Nucleus accumbens (tissue), 56 donors: ENCODE measurements at regions not wholly inside any gene's neighbourhood (a gene's known extent, or its start where the extent isn't known, plus 50 kb on each side); places are given as distances from the start of the nearest gene placed in this dataset.
"Not testable (repeated sequence)": the region's sequence is repeated elsewhere in the genome, so short reads cannot be mapped to it uniquely, and the experiment has no call there.

Experiments used
- DNase-seq, 56 donors: peaks; one replicate each; lab custom pipeline; 2025; lab: John Stamatoyannopoulos, UW

DNA sequence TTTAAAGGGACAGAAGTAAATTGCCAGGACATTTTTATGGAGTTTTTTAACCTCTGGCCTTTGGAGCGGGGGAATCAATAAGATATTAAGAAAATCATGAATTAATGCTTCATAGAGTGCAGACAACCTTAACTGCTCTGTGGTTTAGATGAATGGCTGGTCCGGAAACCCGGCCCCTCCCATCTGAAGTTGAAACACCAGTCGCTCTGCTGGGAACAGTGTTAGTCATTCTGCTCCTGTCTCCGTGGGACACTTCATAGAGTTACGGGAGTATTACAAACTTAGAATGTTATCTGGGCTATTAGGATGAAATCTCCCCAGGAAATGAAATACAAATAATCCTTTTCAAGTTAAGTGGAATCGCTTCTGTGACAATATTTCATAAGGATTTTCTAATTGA lies 110.1 kb upstream of the IRX2 start:
- DNase-seq, result no peak

DNA sequence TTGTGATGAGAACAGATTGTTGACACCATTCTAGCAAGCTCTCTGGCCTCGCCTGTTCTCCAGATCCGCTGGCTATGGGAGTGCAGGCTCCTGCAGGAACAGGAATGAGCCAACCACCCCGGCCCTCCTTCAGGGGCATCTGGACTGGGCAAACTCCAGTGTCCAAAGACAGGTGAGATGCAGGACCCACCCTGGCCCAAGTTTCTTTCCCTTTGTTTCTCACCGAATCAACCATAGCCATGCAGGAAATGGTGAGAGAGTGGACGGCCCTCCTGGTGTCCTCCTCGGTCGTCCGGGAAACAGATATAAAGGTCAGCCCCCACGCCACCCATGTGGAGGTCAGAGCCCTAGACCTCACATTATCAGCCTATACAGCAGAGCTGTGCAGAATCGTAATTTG lies 108.6 kb upstream of the IRX2 start:
- no peak for DNase-seq

DNA sequence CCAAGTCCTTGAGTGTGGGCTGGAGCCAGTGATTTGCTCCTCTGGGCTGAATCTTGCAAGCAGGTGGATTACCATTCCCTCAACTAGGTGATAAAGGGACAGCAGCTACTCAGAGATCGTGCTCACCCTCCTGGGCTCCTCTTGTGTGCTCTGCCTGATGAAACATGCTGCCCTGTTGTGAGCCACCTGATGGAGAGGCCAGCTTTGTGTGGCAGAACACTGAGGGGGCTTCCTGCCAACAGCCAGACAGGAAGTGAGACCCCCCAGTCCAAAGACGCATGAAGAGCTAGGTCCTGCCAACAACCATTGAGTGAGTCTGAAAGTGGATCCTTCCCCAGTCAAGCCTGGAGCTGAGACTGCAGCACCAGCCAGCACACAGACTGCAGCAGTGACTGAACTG lies 106.4 kb upstream of the IRX2 start:
- DNase-seq, result no peak

DNA sequence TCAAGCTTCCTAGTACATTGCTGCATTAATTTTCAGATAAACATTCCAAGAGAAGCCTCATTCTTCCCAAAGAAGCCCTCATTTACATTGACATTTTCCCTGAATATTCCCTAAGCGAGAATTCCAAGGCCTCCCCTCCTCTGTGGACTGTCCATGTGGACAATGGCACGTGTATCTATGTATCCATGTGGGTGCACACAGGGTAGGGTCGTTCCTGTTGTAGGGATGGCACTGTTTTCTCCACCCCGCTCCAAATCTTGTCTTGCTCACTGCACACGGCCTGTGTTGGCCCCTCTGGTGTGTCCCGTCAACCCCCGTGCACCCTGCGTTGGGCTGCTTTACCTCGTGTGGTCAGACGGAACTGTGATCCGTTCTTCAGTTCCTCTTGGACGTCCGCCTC lies 104.7 kb upstream of the IRX2 start:
- DNase-seq, result no peak

DNA sequence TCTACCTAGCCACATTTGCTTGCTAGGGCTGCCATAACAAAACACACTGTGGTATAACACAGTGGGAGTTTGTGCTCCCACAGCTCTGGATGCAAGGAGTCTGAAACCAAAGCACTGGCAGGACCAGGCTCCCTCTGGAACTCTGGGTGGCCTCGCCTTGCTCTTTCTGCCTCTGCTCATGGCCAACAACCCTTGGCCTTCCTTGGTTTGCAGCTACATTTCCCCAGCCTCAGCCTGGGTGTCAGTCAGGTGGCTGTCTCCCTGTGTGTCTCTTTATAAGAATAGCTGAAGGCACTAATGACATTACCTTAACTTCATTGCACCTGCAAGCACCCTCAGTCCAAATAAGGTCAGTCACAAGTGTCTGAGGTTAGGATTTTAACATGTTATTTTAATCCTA lies 101.0 kb upstream of the IRX2 start:
- no peak for DNase-seq

DNA sequence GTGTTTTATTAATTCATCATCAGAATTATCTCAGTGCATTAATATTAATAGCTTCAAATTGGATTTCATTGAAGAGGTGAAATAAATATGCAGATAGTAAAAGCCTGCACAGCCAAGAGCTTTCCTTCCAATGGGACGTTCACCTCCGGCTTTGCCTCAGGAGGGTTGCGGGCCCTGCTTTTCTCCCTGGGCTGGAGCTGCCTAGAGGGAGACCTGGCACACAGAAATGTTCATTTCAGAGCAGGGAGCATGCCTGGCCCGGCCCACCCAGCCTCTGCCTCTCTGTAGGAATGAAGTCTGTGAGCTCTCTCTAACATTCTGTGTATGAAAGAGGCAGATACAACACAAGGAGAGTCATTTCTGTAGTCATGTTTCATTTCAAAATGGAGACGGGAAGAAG lies 100.4 kb upstream of the IRX2 start:
- DNase-seq, result no peak

DNA sequence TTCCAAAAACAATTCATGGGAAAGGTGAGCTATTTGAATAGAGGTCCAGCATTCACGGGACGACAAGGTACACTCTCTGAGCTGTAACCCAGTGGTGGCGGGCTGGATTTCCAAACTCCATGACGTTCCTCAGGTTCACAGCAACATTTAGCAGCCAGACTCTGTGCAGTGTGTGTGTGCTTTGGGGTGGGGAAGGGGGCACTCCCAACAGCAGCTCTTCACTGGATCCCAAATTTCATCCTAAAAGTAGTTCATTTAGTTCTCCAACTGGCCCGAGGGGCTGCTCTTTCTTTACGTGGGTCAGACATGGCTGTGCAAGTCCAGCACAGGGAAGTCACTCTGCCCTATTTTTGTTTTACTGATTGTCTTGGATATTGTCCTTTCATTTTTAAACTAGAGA lies 98.0 kb upstream of the IRX2 start:
- DNase-seq, result no peak

DNA sequence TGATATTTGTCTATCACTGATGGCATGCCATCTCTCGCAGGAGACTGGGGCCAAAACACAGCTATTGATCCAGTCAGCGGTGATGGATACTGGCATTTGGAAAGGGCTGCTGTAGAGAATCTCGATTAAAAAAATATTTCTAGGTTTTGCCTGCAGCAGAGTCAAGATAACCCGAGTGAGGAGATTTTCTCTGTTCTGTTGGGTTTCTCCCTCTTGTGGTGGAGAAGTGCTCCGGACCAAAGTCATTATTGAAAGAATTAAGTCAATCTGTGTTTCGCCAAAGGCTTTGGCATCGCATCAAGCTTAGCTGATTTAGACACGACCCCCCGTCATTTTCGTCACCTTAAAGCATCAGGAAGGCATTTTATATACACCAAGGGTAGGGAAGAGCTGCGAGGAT lies 97.1 kb upstream of the IRX2 start:
- DNase-seq, result no peak

DNA sequence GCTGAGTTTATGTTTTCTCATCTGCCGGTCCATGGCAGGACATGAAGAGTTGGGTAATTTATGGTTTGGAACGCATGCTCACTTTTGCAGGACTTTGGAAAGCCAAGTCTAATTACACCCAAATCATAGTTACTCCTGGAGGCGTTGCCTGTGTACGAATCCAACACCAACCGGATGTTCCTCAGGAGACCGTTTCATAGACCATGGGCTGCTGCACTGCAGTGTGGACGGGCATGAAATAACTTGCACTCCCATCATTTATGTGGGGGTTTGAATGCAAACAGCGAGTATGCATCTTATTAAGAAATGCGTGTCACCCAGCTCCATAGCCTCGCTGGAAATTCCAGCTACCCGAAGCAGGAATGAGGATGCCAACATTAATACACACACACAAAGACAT lies 96.1 kb upstream of the IRX2 start:
- no peak for DNase-seq

DNA sequence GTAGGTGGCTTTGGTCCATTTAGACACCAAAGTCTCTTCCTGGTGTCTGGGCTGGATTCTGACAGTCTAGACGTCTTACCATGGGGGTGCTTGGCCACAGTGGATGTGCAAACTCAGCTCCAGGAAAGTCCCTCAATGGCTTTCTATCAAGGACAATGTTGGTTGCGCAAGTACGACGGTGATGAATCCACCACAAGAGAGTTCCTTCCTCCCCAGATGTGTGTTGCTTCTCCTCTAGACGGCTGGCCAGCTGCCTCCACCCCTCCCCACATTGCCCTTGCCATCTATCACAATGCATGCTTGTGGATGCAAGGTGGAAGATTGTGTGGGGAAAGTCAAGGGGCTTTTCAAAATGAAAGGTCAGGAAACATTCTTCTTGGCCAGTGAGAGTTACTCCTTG lies 89.7 kb upstream of the IRX2 start:
- no peak for DNase-seq

DNA sequence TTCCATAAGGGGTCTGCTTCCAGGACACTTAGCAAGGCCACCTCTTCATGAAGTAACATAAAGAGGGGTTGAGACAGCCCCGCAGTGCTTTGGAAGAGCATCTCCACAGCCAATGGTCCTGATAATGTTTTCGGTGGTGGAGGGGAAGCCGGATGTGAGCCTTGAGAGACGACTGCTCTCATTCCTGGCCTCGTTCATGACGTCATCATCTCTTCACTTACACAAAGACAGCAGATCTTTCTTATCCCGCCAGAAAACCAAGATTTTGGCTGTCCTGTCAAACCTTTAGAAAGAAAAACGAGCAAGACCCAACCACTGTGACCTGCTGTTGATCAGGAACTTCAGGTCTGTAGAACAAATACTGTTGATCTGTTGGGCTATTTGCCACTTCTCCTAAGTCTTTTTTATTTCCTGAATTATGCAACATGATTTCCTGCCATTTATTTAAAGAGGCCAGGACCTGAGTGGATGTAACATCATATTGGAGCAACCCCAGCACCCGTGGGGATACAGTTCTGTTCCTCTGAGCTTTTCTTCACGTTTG lies 89.0 kb upstream of the IRX2 start:
- DNase-seq, result no peak

DNA sequence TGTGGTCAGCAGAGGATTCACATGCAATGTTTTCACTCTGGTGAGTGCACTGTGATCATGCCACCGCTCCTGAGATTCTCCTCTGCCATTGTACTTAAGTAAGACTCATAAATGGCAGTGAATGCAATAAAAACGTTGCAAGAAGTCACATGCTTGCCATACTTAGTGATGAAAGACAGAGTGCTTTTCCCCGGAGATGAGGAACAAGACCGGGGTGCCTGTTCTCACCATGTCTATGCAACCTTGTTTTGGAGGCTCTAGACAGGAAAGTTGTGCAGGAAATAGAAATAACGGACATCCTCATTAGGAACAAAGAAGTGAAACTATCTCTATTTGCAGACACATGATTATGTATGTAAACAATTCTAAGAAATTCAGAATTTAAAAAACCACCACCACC lies 84.7 kb upstream of the IRX2 start:
- no peak for DNase-seq

DNA sequence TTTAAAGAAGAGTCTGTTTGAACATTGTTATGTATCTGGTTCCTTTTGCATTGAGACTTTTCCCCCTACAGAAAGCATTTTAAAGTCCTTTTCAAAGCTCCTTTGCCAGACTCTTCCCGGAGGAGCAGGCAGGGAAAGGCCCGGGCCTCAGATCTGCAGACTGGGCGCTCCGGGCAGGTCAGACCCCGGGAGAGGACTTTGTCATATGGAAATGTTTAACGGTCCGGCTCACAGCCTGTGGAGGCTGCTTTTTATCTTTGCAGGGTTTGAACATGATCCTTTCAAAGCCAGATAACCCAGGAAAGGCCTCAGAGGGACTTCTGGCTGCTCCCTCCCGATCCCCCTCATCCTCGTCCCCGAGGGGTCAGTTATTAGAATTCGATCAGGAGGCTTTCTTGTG lies 82.1 kb upstream of the IRX2 start:
- DNase-seq, result no peak

DNA sequence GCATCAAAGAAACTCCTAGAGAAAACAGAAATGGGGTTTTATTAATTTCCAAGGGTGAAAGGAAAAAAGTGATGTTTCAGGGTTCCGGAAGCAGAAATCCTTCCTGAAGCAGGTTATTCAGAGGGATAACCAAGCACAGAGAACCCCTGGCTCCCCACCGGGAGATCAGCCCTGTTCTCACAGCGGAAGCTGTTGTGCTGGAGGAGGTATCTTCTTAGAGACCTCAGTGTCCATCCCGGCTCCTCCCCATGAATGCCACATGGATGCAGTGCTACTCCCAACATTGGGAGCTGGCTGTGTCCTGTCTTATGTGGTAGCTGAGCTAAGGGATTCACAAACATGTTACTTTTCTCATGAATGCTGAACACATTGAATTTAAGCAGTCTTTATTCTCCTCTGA lies 80.9 kb upstream of the IRX2 start:
- DNase-seq, result no peak

DNA sequence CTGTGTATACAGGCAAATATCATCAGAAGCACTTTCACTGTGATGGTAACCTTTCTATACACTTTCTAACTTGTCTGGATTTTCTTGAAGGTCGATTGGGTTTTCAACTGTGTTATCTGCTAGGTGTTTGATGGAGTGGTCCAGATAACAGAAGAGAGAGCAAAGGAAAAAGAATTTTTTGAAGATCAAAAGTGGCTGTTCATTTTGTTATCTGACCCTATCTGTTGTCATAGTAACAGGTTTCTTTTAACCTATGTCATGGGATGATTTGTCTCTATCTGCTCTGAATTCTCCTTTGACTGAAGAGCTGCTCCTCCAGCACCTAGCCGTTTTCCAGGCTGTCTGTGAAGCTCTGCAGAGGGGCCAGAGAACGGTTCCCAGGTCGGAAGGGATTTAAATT lies 77.8 kb upstream of the IRX2 start:
- DNase-seq, result no peak

DNA sequence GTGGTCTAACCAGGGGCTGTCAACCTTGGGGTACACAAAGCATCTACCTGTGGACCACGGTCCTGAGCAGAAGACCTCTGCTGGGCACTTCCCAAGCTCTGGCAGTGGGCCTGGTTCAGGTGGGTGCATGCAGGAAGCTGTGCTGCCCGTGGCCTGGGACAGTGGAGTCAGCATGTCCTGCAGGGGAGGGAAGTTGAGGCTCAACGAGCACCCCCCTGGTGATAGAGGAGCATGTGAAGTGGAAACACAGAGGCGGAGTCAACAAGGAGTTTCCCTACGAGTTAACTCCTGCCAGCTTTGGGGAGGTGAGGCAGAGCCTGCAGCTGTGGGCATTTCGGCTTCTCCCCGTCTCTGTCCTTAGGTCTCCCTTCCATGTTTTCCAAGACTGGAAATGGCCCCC lies 67.5 kb upstream of the IRX2 start:
- DNase-seq, result no peak

DNA sequence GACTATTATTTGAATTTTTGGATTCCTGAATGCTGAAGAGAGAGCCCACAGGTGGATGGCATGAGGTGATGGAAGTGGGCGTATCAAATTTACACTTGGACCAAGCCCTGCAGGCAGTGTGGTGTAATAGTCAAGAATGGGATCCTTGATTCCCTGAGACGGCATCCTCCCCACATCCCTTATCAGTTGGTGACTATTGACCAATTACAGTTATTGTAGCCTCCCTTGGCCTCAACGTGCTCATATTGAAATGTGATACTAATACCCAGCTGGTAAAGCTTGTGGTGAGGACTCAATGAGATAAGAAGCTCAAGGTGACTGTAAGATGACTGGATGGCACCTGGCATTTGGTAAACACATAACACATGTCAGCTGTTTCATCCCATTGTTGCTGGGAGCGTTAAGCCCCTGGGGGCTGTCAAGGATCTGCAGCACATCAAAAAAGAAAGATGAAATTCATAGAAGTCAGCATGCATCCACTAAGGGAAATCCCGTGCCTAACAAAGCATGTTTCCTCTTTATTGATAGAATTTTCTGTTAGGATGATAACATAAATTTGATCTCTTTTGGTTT lies 65.6 kb upstream of the IRX2 start:
- no peak for DNase-seq

DNA sequence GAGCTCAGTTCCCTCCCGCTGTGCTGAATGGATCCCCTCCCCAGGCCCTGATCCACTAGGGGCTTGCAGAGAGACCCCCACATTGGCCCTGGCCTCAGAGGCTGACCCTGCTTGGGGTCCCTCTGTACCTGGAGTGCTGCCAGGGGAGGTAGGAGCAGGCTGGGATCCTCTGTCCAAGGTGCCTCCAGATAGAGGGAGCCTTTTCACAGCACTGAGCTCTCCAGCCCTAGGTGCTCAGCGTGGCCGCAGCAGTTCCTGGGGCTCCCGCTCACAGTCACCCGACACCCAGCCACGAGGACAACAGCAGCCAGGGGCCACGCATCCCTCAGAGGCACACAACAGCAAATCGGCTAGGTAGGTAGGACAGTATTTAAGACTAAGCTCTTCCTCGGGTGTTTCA lies 62.2 kb upstream of the IRX2 start:
- no peak for DNase-seq

DNA sequence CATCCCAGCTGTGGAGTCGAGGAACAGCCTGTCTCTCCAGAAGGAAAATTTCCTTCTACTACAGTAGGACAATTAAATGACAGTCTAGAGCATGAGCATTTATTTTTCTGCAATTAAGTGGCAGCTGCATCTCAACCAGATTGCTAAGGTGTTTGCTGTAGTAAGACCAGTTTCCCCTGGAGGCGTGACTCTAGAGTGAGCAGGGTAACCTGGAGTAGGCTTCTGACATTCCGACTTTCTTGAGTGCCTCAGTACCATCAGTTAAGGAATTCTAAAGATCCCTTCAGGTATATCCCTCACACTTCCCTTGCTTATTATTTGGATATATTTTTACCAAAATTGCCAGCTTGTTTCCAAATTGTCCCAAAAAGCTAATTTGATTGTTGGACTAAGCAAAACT lies 59.2 kb upstream of the IRX2 start:
- no peak for DNase-seq

DNA sequence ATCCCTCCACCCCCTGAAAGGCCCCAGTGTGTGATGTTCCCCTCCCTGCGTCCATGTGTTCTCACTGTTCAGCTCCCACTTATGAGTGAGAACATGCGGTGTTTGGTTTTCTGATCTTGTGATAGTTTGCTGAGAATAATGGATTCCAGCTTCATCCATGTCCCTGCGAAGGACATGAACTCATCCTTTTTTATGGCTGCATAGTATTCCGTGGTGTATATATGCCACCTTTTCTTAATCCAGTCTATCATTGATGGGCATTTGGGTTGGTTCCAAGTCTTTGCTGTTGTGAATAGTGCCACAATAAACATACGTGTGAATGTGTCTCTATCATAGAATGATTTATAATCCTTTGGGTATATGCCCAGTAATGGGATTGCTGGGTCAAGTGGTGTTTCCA lies 55.8 kb upstream of the IRX2 start:
- not testable (repeated sequence) for DNase-seq

DNA sequence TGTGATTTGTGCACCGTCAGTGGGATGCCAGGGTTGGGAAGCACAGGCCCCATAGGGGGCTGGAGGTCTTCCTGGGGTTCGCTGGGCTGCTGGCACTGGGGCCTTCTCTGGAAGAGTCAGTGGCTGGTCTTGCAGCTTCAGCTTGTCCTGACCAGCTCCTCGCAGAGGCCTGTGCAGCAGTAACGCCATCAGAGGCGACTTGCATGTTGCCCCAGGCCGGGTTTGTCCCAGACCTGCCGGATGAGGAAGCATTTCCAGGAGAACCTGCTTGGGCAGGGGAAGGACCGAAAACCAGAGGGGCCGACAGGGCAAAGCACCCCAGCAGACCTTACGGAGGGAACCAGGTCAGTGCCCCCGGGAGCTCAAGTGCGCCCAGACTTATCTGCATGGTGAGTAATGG lies 54.7 kb upstream of the IRX2 start:
- no peak for DNase-seq

DNA sequence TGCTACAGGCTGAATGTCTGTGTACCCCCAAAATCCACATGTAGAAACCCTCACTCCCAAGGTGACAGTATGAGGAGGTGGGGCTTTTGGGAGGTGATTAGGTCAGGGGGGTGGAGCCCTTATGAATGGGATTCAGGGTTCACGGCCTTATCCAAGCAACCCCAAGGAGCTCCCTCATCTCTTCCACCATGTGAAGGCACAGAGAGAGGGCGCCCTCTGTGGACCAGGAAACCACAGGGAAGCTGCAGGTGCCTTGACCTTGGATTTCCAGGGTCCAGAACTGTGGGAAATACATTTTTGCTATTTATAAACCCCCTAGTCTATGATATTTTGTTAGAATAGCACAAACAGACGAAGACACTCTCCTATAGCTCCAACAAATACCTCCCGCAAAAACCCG lies 53.6 kb upstream of the IRX2 start:
- no peak for DNase-seq

DNA sequence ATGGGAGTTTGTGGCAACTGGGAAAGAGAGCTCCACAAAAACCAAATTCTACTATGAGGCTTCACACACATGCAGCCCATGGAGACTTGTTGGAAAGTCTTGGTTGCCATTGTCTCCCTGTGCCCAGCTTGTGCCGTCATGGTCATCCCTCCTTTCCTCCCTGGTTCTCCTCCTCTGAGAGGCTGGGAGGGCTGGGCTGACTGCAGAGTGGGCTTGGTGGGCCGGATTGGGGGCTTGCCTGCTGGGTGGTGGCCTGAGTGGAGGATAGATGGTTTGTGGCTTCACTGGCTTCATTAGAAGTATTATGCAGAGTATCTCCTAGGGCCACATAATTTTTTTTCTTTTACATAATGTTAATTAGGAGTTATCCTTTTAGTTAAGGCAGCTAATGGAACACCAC lies 52.3 kb upstream of the IRX2 start:
- no peak for DNase-seq
